MM.1S (cell line): ENCODE measurements at regions not wholly inside any gene's neighbourhood (a gene's known extent, or its start where the extent isn't known, plus 50 kb on each side); places are given as distances from the start of the nearest gene placed in this dataset.

Experiments used
- CTCF ChIP-seq: fragments of 300-600 bp; sonication (generic); IDR thresholded peaks from 2 replicates; pipeline ENCODE4 v1.5.1; 2016; ENCODE audit warnings: antibody characterized with exemption, low read length, mixed read lengths
- EZH2phosphoT487 ChIP-seq: fragments of 300-600 bp; sonication (generic); IDR thresholded peaks from 2 replicates; pipeline ENCODE4 v1.6.1; 2018; ENCODE audit warnings: antibody characterized with exemption, low read length

GRCh38 chr21:16509476-16509875, 779.7 kb downstream of the USP25 start:
- TF ChIP-seq CTCF (no peak), EZH2phosphoT487 (no peak)
